SU-DHL-6 (cell line): ENCODE measurements at regions not wholly inside any gene's neighbourhood (a gene's known extent, or its start where the extent isn't known, plus 50 kb on each side); places are given as distances from the start of the nearest gene placed in this dataset.

Experiments used
- H2AFZ ChIP-seq: fragments of 200-600 bp; sonication (generic); 2 replicates; pipeline ENCODE4 v1.6.1; 2014; ENCODE audit warnings: low read depth, mild to moderate bottlenecking, moderate library complexity, mixed read lengths, antibody characterized with exemption, low read length; ENCODE audit not compliant: severe bottlenecking
- H3F3A ChIP-seq: fragments of 200-600 bp; shearing (Covaris generic); 2 replicates; pipeline ENCODE4 v1.6.0; 2016; ENCODE audit warnings: antibody characterized with exemption, mild to moderate bottlenecking; ENCODE audit not compliant: insufficient read depth
- H3K27ac ChIP-seq: fragments of 200-600 bp; sonication (generic); 2 replicates; pipeline ENCODE4 v1.5.1; 2016; ENCODE audit warnings: low read depth, mild to moderate bottlenecking, low read length, moderate library complexity, mixed read lengths
- H3K27me3 ChIP-seq: fragments of 200-600 bp; sonication (generic), shearing (Covaris generic); 2 replicates; pipeline ENCODE4 v1.6.0; 2014; ENCODE audit warnings: mild to moderate bottlenecking, low read length
- H3K36me3 ChIP-seq: fragments of 200-600 bp; sonication (generic); 2 replicates; pipeline ENCODE4 v1.6.1; 2014; ENCODE audit warnings: mild to moderate bottlenecking, low read length, mixed read lengths
- H3K4me2 ChIP-seq: fragments of 300-600, 200-600 bp; shearing (Covaris generic), sonication (generic); 2 replicates; pipeline ENCODE4 v1.6.0; 2014; ENCODE audit warnings: low read length, low read depth, mild to moderate bottlenecking; ENCODE audit not compliant: poor library complexity, severe bottlenecking
- H3K4me3 ChIP-seq: fragments of 200-600 bp; sonication (generic); 2 replicates; pipeline ENCODE4 v1.5.1; 2014; ENCODE audit warnings: antibody characterized with exemption, low read length, mild to moderate bottlenecking, mixed read lengths; ENCODE audit not compliant: insufficient read depth, poor library complexity, severe bottlenecking
- H3K79me2 ChIP-seq: fragments of 200-600 bp; sonication (generic); 2 replicates; pipeline ENCODE4 v1.6.1; 2014; ENCODE audit warnings: mild to moderate bottlenecking, low read length, moderate library complexity; ENCODE audit not compliant: insufficient read depth
- H3K9ac ChIP-seq: fragments of 200-600 bp; sonication (generic); 2 replicates; pipeline ENCODE4 v1.7.0; 2014; ENCODE audit warnings: mild to moderate bottlenecking, low read length
- H3K9me2 ChIP-seq: fragments of 200-600 bp; sonication (generic); replicated peaks from 2 replicates; pipeline ENCODE4 v1.6.1; 2014; ENCODE audit warnings: low read length; ENCODE audit not compliant: insufficient read depth
- H3K9me3 ChIP-seq: fragments of 200-600 bp; sonication (generic); 2 replicates; pipeline ENCODE4 v1.6.1; 2014; ENCODE audit warnings: low read length, mixed read lengths; ENCODE audit not compliant: insufficient read depth
- H4K20me1 ChIP-seq: fragments of 200-600 bp; sonication (generic); 2 replicates; pipeline ENCODE4 v1.6.1; 2014; ENCODE audit warnings: low read depth, mild to moderate bottlenecking, antibody characterized with exemption, low read length, moderate library complexity, mixed read lengths
- EZH2phosphoT487 ChIP-seq: fragments of 200-600 bp; sonication (generic), shearing (Covaris generic); conservative IDR thresholded peaks from 2 replicates; pipeline ENCODE4 v1.6.1; 2018; ENCODE audit warnings: mild to moderate bottlenecking, antibody characterized with exemption, low read length, moderate library complexity, mixed read lengths
- TF ChIP-seq, protein P1 (sequence below): fragments of 200-600 bp; sonication (generic); IDR thresholded peaks from one replicate; pipeline ENCODE4 v1.5.1; 2017; ENCODE audit warnings: antibody characterized with exemption, mild to moderate bottlenecking, low read length, moderate library complexity; ENCODE audit not compliant: insufficient read depth, poor library complexity, severe bottlenecking

DNA sequence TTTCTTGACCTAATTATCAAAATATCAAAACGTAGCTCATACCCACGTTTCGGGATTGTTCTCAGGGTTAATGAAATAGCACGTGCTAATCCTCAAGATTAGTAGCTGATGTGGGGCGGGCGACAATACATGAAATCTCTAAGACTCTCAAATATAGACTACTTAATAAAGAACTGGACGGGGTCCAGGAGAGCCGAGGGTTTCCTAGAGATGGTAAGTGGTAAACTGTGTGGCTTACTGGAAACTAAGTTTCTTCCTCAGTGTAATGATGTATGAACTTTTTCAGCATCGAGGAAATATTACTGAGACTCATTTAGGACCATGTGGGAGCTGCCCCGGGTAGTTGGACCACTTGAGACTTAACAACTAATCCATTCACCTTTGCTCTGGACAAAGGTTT lies 453.3 kb upstream of the SALL3 start:
- no peak overlapping the region for H3K27ac ChIP-seq
- H3K9me2 ChIP-seq = no peaks in the 10 kb centered on the region
- H3K27me3 ChIP-seq = no peaks in the 10 kb centered on the region
- TF ChIP-seq, protein P1, sequence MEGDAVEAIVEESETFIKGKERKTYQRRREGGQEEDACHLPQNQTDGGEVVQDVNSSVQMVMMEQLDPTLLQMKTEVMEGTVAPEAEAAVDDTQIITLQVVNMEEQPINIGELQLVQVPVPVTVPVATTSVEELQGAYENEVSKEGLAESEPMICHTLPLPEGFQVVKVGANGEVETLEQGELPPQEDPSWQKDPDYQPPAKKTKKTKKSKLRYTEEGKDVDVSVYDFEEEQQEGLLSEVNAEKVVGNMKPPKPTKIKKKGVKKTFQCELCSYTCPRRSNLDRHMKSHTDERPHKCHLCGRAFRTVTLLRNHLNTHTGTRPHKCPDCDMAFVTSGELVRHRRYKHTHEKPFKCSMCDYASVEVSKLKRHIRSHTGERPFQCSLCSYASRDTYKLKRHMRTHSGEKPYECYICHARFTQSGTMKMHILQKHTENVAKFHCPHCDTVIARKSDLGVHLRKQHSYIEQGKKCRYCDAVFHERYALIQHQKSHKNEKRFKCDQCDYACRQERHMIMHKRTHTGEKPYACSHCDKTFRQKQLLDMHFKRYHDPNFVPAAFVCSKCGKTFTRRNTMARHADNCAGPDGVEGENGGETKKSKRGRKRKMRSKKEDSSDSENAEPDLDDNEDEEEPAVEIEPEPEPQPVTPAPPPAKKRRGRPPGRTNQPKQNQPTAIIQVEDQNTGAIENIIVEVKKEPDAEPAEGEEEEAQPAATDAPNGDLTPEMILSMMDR = no peak
- no peak for TF ChIP-seq EZH2phosphoT487
- H3K79me2 ChIP-seq = no peaks in the 10 kb centered on the region
- H4K20me1 ChIP-seq = no peaks in the 10 kb centered on the region
- no peak overlapping the region for H3K4me2 ChIP-seq
- H2AFZ ChIP-seq = no peak overlapping the region
- no peak overlapping the region for H3K4me3 ChIP-seq
- H3K9me3 ChIP-seq = no peaks in the 10 kb centered on the region
- H3K9ac ChIP-seq = no peak overlapping the region
- no peaks in the 10 kb centered on the region for H3F3A ChIP-seq
- H3K36me3 ChIP-seq = no peaks in the 10 kb centered on the region

DNA sequence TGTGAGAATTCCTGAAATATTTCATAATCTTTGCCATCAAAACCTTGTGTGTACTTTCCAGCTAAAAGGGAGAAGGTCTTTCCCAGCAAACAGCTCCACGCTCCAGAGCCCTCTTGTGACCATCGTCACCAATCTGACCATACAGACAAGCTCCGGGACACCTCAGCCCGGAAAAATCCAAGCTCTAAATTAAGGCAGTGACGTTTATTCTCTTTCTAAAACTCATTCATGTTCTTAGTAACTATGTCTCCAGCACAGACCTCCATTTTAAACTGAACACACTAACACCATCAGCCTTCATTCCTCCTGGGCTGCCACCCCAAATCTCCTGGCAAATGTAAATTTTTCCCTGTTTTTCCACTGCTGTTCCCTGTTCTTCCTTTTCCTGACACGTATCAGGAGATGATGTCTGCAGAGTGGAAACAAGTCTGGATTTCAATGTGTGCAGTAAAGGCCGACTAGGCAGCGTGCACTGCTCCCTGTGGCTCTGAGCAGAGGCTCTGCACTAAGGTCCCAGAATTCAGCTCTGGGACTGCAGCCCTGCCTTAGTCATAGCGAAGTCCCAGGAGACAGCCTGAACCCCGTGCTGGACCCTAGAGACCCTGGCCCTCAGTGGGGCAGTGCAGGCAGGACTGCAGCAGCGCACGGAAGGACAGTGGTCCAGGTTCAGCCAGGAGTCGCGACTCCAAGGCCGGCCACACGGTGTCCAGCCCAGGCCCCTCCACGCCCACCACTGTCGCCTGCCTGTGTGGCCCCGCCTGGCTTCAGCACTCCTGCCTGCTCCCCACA lies 452.5 kb upstream of the SALL3 start:
- H2AFZ ChIP-seq = no peak overlapping the region
- no peaks in the 10 kb centered on the region for H3K36me3 ChIP-seq
- no peak overlapping the region for H3K4me2 ChIP-seq
- H3K4me3 ChIP-seq = no peak overlapping the region
- no peaks in the 10 kb centered on the region for H4K20me1 ChIP-seq
- H3K9ac ChIP-seq = no peak overlapping the region
- H3F3A ChIP-seq = no peaks in the 10 kb centered on the region
- no peaks in the 10 kb centered on the region for H3K27me3 ChIP-seq
- no peaks in the 10 kb centered on the region for H3K79me2 ChIP-seq
- no peaks in the 10 kb centered on the region for H3K9me2 ChIP-seq
- TF ChIP-seq, protein P1 = no peak
- no peak for TF ChIP-seq EZH2phosphoT487
- H3K27ac ChIP-seq = no peak overlapping the region
- no peaks in the 10 kb centered on the region for H3K9me3 ChIP-seq

- no peaks in the 10 kb centered on the region for H4K20me1 ChIP-seq
Observed at GRCh38 chr18:78527984-78528383, 451.6 kb upstream of the SALL3 start.

More at GRCh38 chr18:78527984-78528383, 451.6 kb upstream of the SALL3 start:
- H3K4me3 ChIP-seq = no peak overlapping the region
- H3K4me2 ChIP-seq = no peak overlapping the region
- no peak for TF ChIP-seq EZH2phosphoT487
- no peak overlapping the region for H3K9ac ChIP-seq
- H3K79me2 ChIP-seq = no peaks in the 10 kb centered on the region
- H3K9me2 ChIP-seq = no peaks in the 10 kb centered on the region
- no peak overlapping the region for H3K27ac ChIP-seq
- no peaks in the 10 kb centered on the region for H3K27me3 ChIP-seq
- no peaks in the 10 kb centered on the region for H3F3A ChIP-seq
- H3K36me3 ChIP-seq = no peaks in the 10 kb centered on the region
- no peak overlapping the region for H2AFZ ChIP-seq
- H3K9me3 ChIP-seq = no peaks in the 10 kb centered on the region
